Glomerular endothelial cell (primary cell): ENCODE measurements at regions not wholly inside any gene's neighbourhood (a gene's known extent, or its start where the extent isn't known, plus 50 kb on each side); places are given as distances from the start of the nearest gene placed in this dataset.

ENCODE experiments used
- DNase-seq: peaks from one replicate; pipeline ENCODE4 v3.0.0-alpha.2; 2011; ENCODE audit warnings: low read depth, low spot score; ENCODE audit errors: extremely low read depth

- no peak for DNase-seq
These were observed 660.1 kb upstream of the CAMK1G start for GRCh38 chr1:208923456-208923855.

- DNase-seq = no peak
These were observed 659.4 kb upstream of the CAMK1G start for GRCh38 chr1:208923946-208924720.

- DNase-seq = no peak
These were observed 658.6 kb upstream of the CAMK1G start for GRCh38 chr1:208924928-208925327.

GRCh38 chr1:208928349-208929010 is 655.0 kb upstream of the CAMK1G start:
- no peak for DNase-seq

- DNase-seq = no peak
These were observed 653.9 kb upstream of the CAMK1G start for GRCh38 chr1:208929575-208929974.

- no peak for DNase-seq
These were observed 651.6 kb upstream of the CAMK1G start for GRCh38 chr1:208931936-208932335.

- DNase-seq = no peak
These were observed 649.5 kb upstream of the CAMK1G start for GRCh38 chr1:208933984-208934525.

- no peak for DNase-seq
These were observed 648.6 kb upstream of the CAMK1G start for GRCh38 chr1:208934933-208935332.

- DNase-seq = no peak
These were observed 647.9 kb upstream of the CAMK1G start for GRCh38 chr1:208935517-208936187.

GRCh38 chr1:208939537-208940085 is 643.9 kb upstream of the CAMK1G start:
- no peak for DNase-seq

- no peak for DNase-seq
These were observed 641.0 kb upstream of the CAMK1G start for GRCh38 chr1:208942394-208943130.

GRCh38 chr1:208943291-208943690 is 640.2 kb upstream of the CAMK1G start:
- DNase-seq = no peak

- DNase-seq = peak; percentile 72
These were observed 638.5 kb upstream of the CAMK1G start for GRCh38 chr1:208944981-208945451.

GRCh38 chr1:208950206-208950605 is 633.3 kb upstream of the CAMK1G start:
- DNase-seq = no peak

- no peak for DNase-seq
These were observed 632.4 kb upstream of the CAMK1G start for GRCh38 chr1:208951026-208951525.

GRCh38 chr1:208951908-208952307 is 631.6 kb upstream of the CAMK1G start:
- DNase-seq = peak; percentile 54

- DNase-seq = no peak
These were observed 620.6 kb upstream of the CAMK1G start for GRCh38 chr1:208962867-208963266.

- DNase-seq = no peak
These were observed 618.2 kb upstream of the CAMK1G start for GRCh38 chr1:208965351-208965750.

GRCh38 chr1:208967334-208967733 is 616.2 kb upstream of the CAMK1G start:
- no peak for DNase-seq

GRCh38 chr1:208974717-208975116 is 608.8 kb upstream of the CAMK1G start:
- DNase-seq = no peak
